ENCODE measurements at regions not wholly inside any gene's neighbourhood (a gene's known extent, or its start where the extent isn't known, plus 50 kb on each side); places are given as distances from the start of the nearest gene placed in this dataset.

DNA sequence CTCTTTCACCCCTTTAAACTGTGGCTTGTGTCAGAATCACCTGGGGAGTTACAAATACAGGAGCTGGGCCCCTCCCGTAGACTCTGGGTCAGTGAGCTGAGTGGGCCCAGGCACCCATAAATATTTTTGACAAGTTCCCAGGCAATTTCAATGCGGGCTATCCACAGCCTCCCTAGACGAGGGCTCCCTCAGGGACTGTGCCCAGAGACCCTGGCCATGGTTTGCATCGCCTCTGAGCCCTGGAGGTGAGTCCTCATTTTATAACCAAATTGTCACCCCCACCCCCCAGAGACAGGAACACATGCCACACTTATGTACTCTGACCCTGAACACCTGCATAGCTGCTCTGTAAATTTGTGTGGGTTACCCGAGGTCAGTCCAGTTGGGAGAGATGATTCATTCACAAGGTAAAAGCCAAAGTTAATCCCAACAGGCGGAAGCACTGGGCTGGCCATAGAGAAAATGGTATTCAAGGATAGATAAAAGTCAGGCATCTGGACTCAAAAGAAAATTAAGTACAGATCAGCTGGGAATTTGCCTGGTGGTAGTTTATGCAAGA, 146.5 kb upstream of the SLC6A11 start:
- TF ChIP-seq, protein P1, sequence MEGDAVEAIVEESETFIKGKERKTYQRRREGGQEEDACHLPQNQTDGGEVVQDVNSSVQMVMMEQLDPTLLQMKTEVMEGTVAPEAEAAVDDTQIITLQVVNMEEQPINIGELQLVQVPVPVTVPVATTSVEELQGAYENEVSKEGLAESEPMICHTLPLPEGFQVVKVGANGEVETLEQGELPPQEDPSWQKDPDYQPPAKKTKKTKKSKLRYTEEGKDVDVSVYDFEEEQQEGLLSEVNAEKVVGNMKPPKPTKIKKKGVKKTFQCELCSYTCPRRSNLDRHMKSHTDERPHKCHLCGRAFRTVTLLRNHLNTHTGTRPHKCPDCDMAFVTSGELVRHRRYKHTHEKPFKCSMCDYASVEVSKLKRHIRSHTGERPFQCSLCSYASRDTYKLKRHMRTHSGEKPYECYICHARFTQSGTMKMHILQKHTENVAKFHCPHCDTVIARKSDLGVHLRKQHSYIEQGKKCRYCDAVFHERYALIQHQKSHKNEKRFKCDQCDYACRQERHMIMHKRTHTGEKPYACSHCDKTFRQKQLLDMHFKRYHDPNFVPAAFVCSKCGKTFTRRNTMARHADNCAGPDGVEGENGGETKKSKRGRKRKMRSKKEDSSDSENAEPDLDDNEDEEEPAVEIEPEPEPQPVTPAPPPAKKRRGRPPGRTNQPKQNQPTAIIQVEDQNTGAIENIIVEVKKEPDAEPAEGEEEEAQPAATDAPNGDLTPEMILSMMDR (conservative IDR thresholded peaks at IDR 0.05; ENCODE audit: low read depth, low read length): no peak
- TF ChIP-seq EZH2 (IDR thresholded peaks at IDR 0.05; ENCODE audit: borderline replicate concordance, low read depth, low read length, poor library complexity, severe bottlenecking): no peak

All from A673 (cell line).